ENCODE measurements at regions not wholly inside any gene's neighbourhood (a gene's known extent, or its start where the extent isn't known, plus 50 kb on each side); places are given as distances from the start of the nearest gene placed in this dataset.

DNA sequence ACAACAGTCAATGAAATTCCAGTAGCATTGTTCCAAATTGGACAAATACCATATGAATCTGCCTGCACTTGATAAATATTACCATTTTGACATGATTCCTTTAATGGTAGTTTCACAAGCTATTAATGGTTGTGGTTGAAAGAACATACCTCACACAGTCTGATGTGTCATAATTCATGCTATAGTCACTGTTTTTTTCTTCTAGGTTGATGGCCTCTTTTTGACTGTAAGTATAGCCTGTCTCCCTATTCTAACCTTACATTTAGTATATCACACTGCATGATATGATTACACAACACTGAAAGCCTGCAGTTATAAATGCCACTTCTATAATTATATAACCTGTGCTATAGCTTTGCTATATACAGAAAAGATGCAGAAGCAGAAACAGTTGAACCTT, 834.1 kb downstream of the NSUN3 start:
- TF ChIP-seq, protein P1, sequence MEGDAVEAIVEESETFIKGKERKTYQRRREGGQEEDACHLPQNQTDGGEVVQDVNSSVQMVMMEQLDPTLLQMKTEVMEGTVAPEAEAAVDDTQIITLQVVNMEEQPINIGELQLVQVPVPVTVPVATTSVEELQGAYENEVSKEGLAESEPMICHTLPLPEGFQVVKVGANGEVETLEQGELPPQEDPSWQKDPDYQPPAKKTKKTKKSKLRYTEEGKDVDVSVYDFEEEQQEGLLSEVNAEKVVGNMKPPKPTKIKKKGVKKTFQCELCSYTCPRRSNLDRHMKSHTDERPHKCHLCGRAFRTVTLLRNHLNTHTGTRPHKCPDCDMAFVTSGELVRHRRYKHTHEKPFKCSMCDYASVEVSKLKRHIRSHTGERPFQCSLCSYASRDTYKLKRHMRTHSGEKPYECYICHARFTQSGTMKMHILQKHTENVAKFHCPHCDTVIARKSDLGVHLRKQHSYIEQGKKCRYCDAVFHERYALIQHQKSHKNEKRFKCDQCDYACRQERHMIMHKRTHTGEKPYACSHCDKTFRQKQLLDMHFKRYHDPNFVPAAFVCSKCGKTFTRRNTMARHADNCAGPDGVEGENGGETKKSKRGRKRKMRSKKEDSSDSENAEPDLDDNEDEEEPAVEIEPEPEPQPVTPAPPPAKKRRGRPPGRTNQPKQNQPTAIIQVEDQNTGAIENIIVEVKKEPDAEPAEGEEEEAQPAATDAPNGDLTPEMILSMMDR (conservative IDR thresholded peaks at IDR 0.05): no peak
- TF ChIP-seq ZFX (IDR thresholded peaks at IDR 0.05): no peak

Data from C4-2B (cell line).